ENCODE measurements at regions not wholly inside any gene's neighbourhood (a gene's known extent, or its start where the extent isn't known, plus 50 kb on each side); places are given as distances from the start of the nearest gene placed in this dataset.

DNA sequence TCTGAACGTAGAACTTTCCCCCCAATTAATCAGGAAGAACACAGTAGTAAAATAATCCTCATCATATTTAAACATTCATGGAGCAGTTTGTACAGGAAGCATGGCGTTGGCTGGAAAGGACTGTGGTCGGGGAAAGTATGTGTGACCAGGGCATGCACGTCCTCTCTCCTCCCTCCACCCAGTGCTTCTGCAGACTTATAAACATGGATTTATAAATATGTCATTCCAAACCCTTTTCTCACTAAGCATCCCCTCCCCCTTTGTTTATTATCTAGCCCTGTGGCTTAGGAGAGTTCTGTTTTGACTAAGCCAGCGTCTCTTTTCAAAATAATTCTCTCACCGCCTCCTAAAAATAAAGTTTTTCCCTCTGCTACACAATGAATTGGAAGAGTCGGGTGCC lies 70.4 kb upstream of the DAP start:
- TF ChIP-seq ZNF274 (IDR thresholded peaks at IDR 0.05; ENCODE audit: low read depth, low read length) (no peak), YY1 (IDR thresholded peaks at IDR 0.05; ENCODE audit: insufficient read depth, insufficient read length) (no peak)

Data from NT2/D1 (cell line).